PC-3 (cell line): ENCODE measurements at regions not wholly inside any gene's neighbourhood (a gene's known extent, or its start where the extent isn't known, plus 50 kb on each side); places are given as distances from the start of the nearest gene placed in this dataset.
"Not testable (repeated sequence)": the region's sequence is repeated elsewhere in the genome, so short reads cannot be mapped to it uniquely, and the experiment has no call there.

ENCODE experiments used
- ATAC-seq: fragments of 200-7000 bp; cut with Tn5 transposase; 2 replicates; pipeline ENCODE4 v1.9.1; 2020; ENCODE audit warnings: mild to moderate bottlenecking, moderate library complexity
- BruUV-seq: library from RNA; stranded (reverse); fragments of 400-500 nt; replicated peaks from 2 replicates; lab custom pipeline; 2021; lab: Mats Ljungman, UMichigan
- CTCF ChIA-PET: fragments of 300-600 bp; sonication (Branson Sonifier 250); formaldehyde crosslinking; loops from one replicate; lab custom pipeline; 2022; ENCODE audit warnings: antibody characterized with exemption; lab: Charles Lee
- POLR2A ChIA-PET: fragments of 300-600 bp; sonication (Branson Sonifier 250); formaldehyde crosslinking; loops from one replicate; lab custom pipeline; 2022; ENCODE audit warnings: antibody characterized with exemption; ENCODE audit not compliant: unreplicated experiment; lab: Charles Lee
- DNase-seq: peaks from one replicate; pipeline ENCODE4 v3.0.0-alpha.2; 2015
- H2AFZ ChIP-seq: fragments of 300-600 bp; sonication (generic); 2 replicates; pipeline ENCODE4 v1.6.0; 2016; ENCODE audit warnings: antibody characterized with exemption, low read length
- H3F3A ChIP-seq: fragments of 300-600 bp; sonication (generic); one replicate; pipeline ENCODE4 v1.6.0; 2017; ENCODE audit warnings: antibody characterized with exemption, low read length, control low read depth, mild to moderate bottlenecking; ENCODE audit not compliant: unreplicated experiment
- H3K27ac ChIP-seq: fragments of 300-600 bp; sonication (generic); 2 replicates; pipeline ENCODE4 v1.5.1; 2016; ENCODE audit warnings: mild to moderate bottlenecking, low read length
- H3K27me3 ChIP-seq: fragments of 300-600 bp; sonication (generic); 2 replicates; pipeline ENCODE4 v1.6.1; 2016; ENCODE audit warnings: low read length, mixed read lengths
- H3K36me3 ChIP-seq: fragments of 300-600 bp; sonication (generic); 2 replicates; pipeline ENCODE4 v1.6.1; 2016; ENCODE audit warnings: low read depth, mixed run types, low read length, mixed read lengths
- H3K4me1 ChIP-seq: fragments of 300-600 bp; sonication (generic); 2 replicates; pipeline ENCODE4 v1.5.1; 2016; ENCODE audit warnings: low read length; ENCODE audit not compliant: insufficient read depth
- H3K4me2 ChIP-seq: fragments of 300-600 bp; sonication (generic); 2 replicates; pipeline ENCODE4 v1.6.0; 2016; ENCODE audit warnings: low read length
- H3K4me3 ChIP-seq: fragments of 300-600 bp; sonication (generic); 2 replicates; pipeline ENCODE4 v1.5.1; 2016; ENCODE audit warnings: mild to moderate bottlenecking, low read length, mixed read lengths
- H3K79me2 ChIP-seq: fragments of 300-600 bp; sonication (generic); 2 replicates; pipeline ENCODE4 v1.6.1; 2017; ENCODE audit warnings: low read length, mixed read lengths
- H3K9ac ChIP-seq: fragments of 300-600 bp; sonication (generic); 2 replicates; pipeline ENCODE4 v1.6.0; 2016; ENCODE audit warnings: mild to moderate bottlenecking, low read length
- H3K9me2 ChIP-seq: fragments of 300-600 bp; sonication (generic); replicated peaks from 2 replicates; pipeline ENCODE4 v1.6.1; 2016; ENCODE audit warnings: mixed run types, low read length, mixed read lengths
- H3K9me3 ChIP-seq: fragments of 300-600 bp; sonication (generic); 2 replicates; pipeline ENCODE4 v1.6.1; 2016; ENCODE audit warnings: low read length, mixed read lengths
- H4K20me1 ChIP-seq: fragments of 300-600 bp; sonication (generic); 2 replicates; pipeline ENCODE4 v1.6.1; 2016; ENCODE audit warnings: low read length, mixed read lengths
- CTCF ChIP-seq: fragments of 300-600 bp; sonication (generic); conservative IDR thresholded peaks from 2 replicates; pipeline ENCODE4 v1.5.1; 2017; ENCODE audit warnings: antibody characterized with exemption, low read depth, mild to moderate bottlenecking, low read length
- EZH2 ChIP-seq: fragments of 300-600 bp; sonication (generic); IDR thresholded peaks from one replicate; pipeline ENCODE4 v1.6.1; 2017; ENCODE audit warnings: antibody characterized with exemption, mild to moderate bottlenecking, low read length; ENCODE audit not compliant: unreplicated experiment
- EZH2phosphoT487 ChIP-seq: fragments of 300-600 bp; sonication (generic); IDR thresholded peaks from 2 replicates; pipeline ENCODE4 v1.6.1; 2018; ENCODE audit warnings: mild to moderate bottlenecking, antibody characterized with exemption, low read length, borderline replicate concordance
- intact Hi-C: fragments of 100-400 bp; cut with micrococcal nuclease; formaldehyde crosslinking; loops from 2 replicates; pipeline ENCODE4 v1.9.0; 2023

- TF ChIP-seq EZH2phosphoT487 (no peak), CTCF (no peak), EZH2 (no peak)
- peak overlapping the region; percentile 73 for H3K9ac ChIP-seq
- intact Hi-C loops, result loop anchor here (5.0 kb wide), 1 partner anchor 191 kb away; no protein-coding TSS in a partner anchor
These were observed 592.1 kb upstream of the ANKRD30A start for GRCh38 chr10:36533316-36533715.

GRCh38 chr10:36531621-36532020 lies 593.8 kb upstream of the ANKRD30A start:
- Histone ChIP-seq H2AFZ (peak overlapping the region; percentile 2; the same call in 1 of the 2 replicates), H3K9me2 (no peaks in the 10 kb centered on the region), H3K9me3 (peaks cover 22% of the 10 kb centered on the region; the same call in 1 of the 2 replicates), H3K9ac (peak overlapping the region; percentile 56), H3K4me3 (no peak overlapping the region), H4K20me1 (no peaks in the 10 kb centered on the region), H3K4me2 (peak overlapping the region; percentile 10), H3K27ac (peak overlapping the region; percentile 82), H3K4me1 (peaks cover 42% of the 10 kb centered on the region), H3K79me2 (no peaks in the 10 kb centered on the region), H3K36me3 (peaks cover 23% of the 10 kb centered on the region), H3F3A (no peaks in the 10 kb centered on the region), H3K27me3 (no peaks in the 10 kb centered on the region)
- ATAC-seq (0 out of 2 replicates have a peak, but pooled peaks have one; percentile 3), DNase-seq (peak; percentile 97)
- intact Hi-C loops, result loop anchor here (5.0 kb wide), 1 partner anchor 189 kb away; no protein-coding TSS in a partner anchor
- BruUV-seq, result no TSS peak
- CTCF ChIA-PET, result interaction anchor here (0.5 to 0.6 kb wide), 2 partner anchors 194 to 327 kb away, joined by 3 read pairs; no protein-coding TSS in a partner anchor
- POLR2A ChIA-PET, result interaction anchor here (0.6 kb wide), 3 partner anchors 32 to 76 kb away, joined by 3 to 5 read pairs (median 3); no protein-coding TSS in a partner anchor
- no peak for TF ChIP-seq EZH2
- TF ChIP-seq EZH2phosphoT487, result no peak
- TF ChIP-seq CTCF, result no peak

More at GRCh38 chr10:36533316-36533715, 592.1 kb upstream of the ANKRD30A start:
- Histone ChIP-seq H3K4me3 (no peak overlapping the region), H3K4me2 (no peak overlapping the region), H4K20me1 (no peaks in the 10 kb centered on the region), H3K36me3 (peaks cover 23% of the 10 kb centered on the region), H3K27me3 (no peaks in the 10 kb centered on the region), H3F3A (peaks cover 3% of the 10 kb centered on the region), H3K79me2 (no peaks in the 10 kb centered on the region), H3K27ac (peak overlapping the region; percentile 83), H3K9me3 (peaks cover 22% of the 10 kb centered on the region; the same call in 1 of the 2 replicates), H3K4me1 (peaks cover 54% of the 10 kb centered on the region), H2AFZ (no peak overlapping the region), H3K9me2 (no peaks in the 10 kb centered on the region)
- no TSS peak for BruUV-seq
- ChIA-PET POLR2A (no interaction called here), CTCF (no interaction called here)
- ATAC-seq (no peak), DNase-seq (no peak)

GRCh38 chr10:36526033-36526432 lies 599.4 kb upstream of the ANKRD30A start:
- TF ChIP-seq CTCF, result no peak
- no peak for TF ChIP-seq EZH2phosphoT487
- TF ChIP-seq EZH2, result no peak
- no TSS peak for BruUV-seq
- Histone ChIP-seq H4K20me1 (no peaks in the 10 kb centered on the region), H3K9me3 (peaks cover 22% of the 10 kb centered on the region; the same call in 1 of the 2 replicates), H3K9ac (no peak overlapping the region), H3K27ac (no peak overlapping the region), H2AFZ (0 out of 2 replicates have a peak overlapping the region, but pooled peaks have one; percentile 0), H3K27me3 (no peaks in the 10 kb centered on the region), H3K79me2 (no peaks in the 10 kb centered on the region), H3F3A (no peaks in the 10 kb centered on the region), H3K4me2 (no peak overlapping the region), H3K9me2 (no peaks in the 10 kb centered on the region), H3K4me3 (no peak overlapping the region), H3K4me1 (peaks cover 6% of the 10 kb centered on the region), H3K36me3 (peaks cover 18% of the 10 kb centered on the region)
- peak; percentile 60 for ATAC-seq
- intact Hi-C loops, result no loop called here
- ChIA-PET POLR2A (no interaction called here), CTCF (no interaction called here)
- DNase-seq, result no peak

GRCh38 chr10:36524126-36524525 lies 601.3 kb upstream of the ANKRD30A start:
- BruUV-seq, H3K4me1 ChIP-seq, H3K9ac ChIP-seq, intact Hi-C loops, H3K9me3 ChIP-seq, POLR2A ChIA-PET, H3K4me3 ChIP-seq, H3K27me3 ChIP-seq, CTCF ChIA-PET, H3K4me2 ChIP-seq, H3K79me2 ChIP-seq, H4K20me1 ChIP-seq, H2AFZ ChIP-seq, H3F3A ChIP-seq, ATAC-seq, H3K36me3 ChIP-seq, H3K27ac ChIP-seq, DNase-seq, H3K9me2 ChIP-seq: not testable (repeated sequence)
